NCI-H774 (cell line): ENCODE measurements at regions not wholly inside any gene's neighbourhood (a gene's known extent, or its start where the extent isn't known, plus 50 kb on each side); places are given as distances from the start of the nearest gene placed in this dataset.
"Not testable (repeated sequence)": the region's sequence is repeated elsewhere in the genome, so short reads cannot be mapped to it uniquely, and the experiment has no call there.

Experiments used
- DNase-seq: peaks from one replicate; lab custom pipeline; 2025; lab: John Stamatoyannopoulos, UW

DNA sequence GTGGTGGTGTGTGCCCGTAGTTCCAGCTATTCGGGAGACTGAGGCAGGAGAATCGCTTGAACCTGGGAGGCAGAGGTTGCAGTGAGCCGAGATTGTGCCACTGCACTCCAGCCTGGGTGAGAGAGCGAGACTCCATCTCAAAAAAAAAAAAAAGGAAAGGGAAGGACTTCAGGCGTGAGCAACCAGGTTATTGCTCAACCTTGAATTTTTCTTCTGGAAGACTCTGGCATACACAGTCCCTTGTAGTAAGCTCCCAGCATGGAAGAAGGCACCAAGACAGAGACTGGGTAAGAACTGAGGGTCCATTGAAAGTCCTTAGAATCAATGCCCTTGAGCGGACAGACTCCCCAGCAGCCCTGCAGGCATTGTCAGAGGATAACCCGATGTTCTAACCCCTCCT is 75.0 kb downstream of the C9orf50 start:
- not testable (repeated sequence) for DNase-seq

- DNase-seq = no peak
Observed at GRCh38 chr9:129544761-129545160, 76.1 kb downstream of the C9orf50 start.

DNA sequence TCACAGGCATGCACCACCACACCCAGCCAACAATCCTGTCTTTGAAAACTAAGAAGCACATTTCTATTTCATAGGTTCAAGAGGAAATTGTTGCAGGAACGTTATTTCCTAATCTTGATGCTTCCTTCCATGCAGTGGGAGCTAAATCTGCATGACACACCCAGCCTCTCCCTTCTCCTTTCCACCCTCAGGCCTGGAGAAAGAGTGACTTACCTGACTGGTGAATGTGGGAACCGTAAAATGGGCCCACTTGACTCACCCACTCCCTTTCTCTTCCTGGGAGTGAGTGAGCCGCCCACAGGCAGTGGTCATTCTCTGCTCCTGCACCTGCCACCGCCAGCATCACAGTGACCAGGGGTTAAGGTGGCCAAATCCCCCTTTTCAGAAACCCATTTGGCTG is 78.2 kb downstream of the C9orf50 start:
- no peak for DNase-seq

GRCh38 chr9:129541270-129541669 is 79.6 kb downstream of the C9orf50 start:
- DNase-seq = no peak

- DNase-seq = no peak
Observed at GRCh38 chr9:129539446-129539845, 81.5 kb downstream of the C9orf50 start.

GRCh38 chr9:129531860-129532402 is 89.0 kb downstream of the C9orf50 start:
- DNase-seq = not testable (repeated sequence)

GRCh38 chr9:129527955-129528354 is 92.9 kb downstream of the C9orf50 start:
- not testable (repeated sequence) for DNase-seq

DNA sequence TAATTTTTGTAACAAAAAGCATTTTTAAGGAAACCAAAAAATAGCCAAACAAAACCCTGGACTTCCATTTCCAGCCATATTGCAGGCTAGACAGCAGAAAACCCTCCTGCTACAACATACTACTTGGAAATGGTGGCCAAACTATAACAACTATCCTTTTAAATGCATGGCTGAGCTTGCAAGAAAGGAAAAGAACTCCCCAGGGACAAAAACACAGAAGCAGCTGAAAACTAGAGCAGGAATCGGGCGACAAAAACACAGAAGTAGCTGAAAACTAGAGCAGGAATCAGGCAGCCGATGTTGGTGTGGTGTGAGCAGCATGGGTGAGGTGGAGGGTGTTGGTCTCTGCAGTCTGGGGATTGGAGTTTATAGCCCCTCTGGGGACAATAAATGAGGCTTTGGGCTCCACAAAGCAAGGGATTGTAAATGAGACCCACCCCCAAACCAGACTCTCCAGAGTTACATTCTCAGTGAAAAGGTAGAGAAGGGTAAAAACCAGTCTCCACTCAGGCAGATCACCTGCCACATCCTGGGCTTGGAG is 95.2 kb downstream of the C9orf50 start:
- DNase-seq = no peak

DNA sequence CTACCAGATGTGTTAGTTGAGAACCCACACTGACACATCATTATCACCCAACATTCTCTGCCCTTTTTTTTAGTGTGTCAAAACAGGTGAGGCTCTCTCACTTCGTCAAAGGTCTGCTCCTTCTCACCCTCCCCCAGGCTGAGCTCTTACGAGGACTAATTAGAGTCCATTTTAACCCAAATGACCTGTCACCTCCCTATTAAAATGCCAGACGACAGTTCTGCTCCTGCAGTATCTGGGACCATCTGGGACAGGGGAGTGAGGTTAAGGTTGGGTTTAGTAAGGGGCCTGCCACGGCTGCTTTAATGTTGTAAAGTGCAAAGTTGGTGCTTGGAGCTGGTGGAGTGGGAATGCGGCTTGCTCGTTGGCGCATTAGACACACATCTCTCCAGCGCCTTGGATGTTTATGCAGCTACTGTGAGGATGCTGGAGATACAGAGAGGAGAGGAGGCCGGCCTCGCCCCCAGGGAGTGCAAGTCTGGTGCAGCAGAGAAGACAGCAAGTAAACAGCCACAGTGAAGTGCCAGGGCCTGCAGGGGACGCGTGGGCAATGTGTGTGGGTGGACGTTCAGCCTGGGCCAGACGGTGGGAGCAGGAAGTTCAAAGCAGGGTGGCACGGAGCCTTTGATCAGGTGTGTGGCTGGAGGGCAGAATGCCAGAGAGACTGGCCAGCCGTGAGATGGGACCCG is 96.2 kb downstream of the C9orf50 start:
- DNase-seq = no peak

DNA sequence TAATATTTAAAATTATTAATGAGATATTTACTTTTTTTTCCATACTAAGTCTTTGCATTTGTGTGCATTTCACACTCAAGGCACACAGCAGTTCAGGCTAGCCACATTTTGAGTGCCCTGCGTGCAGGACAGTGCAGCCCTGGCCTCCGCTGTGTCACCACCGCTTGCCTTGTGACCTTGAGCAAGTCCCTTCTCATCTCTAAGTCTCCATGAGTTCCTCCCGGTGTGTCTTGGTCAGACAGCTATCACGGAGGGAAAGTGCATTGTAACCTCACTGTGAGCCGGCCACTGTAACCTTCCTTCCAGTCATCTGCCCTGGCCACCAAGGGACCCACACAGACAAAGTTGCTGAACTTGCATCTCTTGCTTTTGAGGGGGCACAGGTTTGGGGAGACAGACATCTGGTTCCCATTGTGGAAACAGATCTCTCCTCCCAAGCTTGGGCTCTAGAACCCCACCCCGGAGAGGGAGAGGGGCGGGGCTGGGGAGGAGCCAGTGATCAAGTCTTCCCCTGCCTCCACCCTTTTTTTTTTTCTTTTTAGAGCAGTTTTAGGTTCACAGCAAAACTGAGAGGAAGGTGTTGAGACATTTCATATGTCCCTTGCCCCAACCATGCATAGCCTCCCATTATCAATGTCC is 96.8 kb downstream of the C9orf50 start:
- DNase-seq = no peak

DNA sequence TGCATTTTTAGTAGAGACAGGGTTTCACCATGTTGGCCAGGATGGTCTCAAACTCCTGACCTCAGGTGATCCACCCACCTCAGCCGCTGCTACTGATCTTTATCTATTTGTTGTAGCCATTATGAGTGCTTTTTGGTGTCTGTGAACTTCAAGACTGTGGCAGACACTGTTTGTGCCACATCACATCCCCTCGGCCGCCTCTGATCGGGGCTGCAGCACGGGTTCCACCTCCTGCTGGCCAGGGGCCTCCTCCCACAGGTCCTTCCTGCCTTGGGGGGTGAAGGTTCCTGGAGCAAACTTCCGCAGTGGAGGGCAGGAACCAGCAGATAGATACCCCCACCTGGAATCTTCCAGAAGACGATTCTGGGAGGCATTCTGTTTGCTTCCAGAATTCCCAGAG is 98.5 kb downstream of the C9orf50 start:
- DNase-seq = no peak

DNA sequence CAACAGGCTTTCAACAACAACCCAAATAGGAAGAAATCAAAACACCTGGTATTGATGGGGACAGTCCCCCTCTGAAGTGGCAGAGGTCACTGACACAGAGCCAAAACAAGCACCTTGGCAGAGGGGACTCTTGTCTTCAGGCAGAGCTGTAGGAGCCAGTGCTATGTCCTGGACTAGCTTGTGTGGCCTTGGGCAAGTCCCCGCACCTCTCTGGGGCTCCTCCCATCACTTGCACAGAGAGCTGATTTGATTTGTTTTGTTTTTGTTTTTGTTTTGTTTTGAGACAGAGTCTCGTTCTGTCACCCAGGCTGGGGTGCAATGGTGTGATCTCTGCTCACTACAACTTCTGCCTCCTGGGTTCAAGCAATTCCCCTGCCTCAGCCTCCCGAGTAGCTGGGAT is 100.8 kb downstream of the C9orf50 start:
- no peak for DNase-seq

- no peak for DNase-seq
Observed at GRCh38 chr9:129518074-129518473, 102.8 kb downstream of the C9orf50 start.

- no peak for DNase-seq
Observed at GRCh38 chr9:129517006-129517405, 103.9 kb downstream of the C9orf50 start.

- no peak for DNase-seq
Observed at GRCh38 chr9:129514891-129515290, 106.0 kb downstream of the C9orf50 start.

GRCh38 chr9:129514497-129514867 is 106.4 kb downstream of the C9orf50 start:
- DNase-seq = no peak

DNA sequence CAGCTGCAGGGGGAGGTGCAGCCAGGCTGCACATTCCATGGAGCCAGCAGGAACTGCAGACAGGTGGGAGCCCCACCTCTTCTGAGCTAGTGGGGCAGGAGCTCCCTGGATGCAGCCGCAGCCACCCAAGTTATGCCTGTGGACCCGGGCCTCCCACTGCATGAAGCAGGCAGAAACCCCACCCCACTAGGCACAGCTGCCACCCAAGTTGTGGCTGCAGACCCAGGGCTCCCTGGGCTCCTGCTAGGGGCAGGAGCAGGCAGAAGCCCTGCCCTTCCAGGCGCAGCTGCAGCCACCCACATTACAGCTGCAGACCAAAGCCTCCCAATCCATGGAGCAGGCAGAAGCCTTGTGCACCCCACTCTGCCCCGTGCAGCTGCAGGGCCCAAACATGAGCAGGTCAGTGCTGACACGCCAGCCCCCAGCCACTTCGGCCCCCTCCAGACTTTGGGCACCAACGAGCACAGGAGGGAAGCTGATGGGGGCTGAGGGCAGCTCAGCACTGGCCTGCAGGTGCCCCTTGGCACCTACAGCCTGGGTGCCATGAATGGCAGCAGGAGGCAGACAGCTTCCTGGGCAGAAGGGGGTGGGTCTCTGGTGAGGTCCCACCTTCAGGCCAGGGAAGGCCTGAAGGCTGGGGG is 106.9 kb downstream of the C9orf50 start:
- DNase-seq = no peak

DNA sequence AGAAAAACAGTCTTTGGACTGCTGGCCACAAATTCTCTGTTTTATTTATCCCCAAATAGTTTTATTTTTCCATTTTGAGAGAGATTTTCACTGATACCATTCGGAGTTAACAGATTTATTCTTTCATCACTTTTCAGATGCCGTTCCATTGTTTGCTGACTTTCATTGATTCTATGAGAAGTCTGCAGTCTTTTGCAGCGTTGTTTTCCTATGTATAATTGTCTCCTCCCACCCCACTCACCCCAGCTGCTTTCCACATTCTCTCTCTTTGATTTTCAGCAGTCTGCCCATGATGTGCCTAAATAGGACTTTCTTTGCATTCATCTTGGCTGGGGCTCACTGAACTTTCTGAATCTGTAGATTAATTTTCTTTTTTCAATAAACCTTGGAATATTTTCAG is 107.6 kb downstream of the C9orf50 start:
- DNase-seq = no peak

DNA sequence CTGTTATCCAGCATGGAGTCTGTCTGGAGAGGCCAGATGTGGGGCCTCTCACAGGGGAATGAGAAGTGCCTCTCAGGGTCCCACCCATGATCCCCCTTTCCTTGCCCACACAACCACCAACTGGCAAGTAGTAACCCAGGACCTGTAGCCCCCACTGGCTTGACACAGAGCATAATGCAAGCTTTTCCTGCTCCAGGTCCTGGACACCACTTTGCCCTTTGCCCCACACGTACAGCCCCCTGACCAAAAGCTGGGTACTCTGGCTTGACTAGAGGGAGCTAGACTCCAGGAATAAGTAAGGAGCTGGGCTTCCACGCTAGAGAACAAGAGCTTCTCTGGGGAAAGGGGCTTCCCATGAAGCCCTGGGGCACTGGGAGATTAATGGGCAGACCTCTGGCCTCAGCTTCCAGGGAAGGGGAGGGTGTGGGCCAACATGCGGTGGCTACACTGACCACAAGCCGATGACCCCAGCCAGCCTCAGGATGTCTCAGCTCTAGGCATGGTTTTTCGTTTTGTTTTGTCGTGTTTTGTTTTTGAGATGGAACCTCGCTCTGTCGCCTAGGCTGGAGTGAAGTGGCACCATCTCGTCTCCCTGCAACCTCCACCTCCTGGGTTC is 109.5 kb downstream of the C9orf50 start:
- DNase-seq = no peak

GRCh38 chr9:129509533-129509928 is 111.4 kb downstream of the C9orf50 start:
- DNase-seq = no peak

DNA sequence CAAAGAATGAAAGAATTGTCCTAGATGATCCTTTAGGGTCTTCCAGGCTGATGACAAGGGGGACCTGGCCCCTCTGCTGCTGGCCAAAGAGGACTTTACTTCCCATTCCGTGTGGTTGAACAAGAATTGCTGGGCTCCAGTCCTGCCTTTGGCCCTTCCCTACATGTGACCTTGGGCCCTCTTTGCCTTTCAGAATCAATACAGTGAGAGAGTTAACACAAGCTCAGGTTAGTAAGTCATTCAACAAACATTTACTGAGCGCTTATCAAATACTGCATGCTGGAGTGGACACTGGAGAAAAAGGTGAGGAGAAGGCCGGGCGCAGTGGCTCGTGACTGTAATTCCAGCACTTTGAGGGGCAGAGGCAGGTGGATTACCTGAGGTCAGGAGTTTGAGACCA is 113.1 kb downstream of the C9orf50 start:
- no peak for DNase-seq

GRCh38 chr9:129506892-129507291 is 114.0 kb downstream of the C9orf50 start:
- DNase-seq = no peak
